ENCODE measurements at regions not wholly inside any gene's neighbourhood (a gene's known extent, or its start where the extent isn't known, plus 50 kb on each side); places are given as distances from the start of the nearest gene placed in this dataset.

DNA sequence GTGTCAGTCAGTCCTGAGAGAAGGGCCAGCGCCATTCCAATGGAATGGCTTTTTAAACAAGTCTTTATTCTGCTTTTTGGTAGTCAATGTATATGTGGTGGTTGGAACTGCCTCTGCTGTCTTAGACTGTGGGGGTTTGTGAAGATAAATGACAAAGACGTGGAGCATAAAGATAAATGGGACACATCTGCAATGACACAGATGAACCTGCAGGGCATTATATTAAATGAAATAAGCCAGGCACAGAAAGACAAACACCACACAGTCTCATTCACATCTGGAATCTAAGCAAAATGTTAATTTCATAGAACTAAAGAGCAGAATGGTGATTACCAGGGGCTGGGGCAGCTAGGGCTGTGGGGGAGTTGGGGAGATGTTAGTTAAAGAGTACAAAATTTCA is 912.8 kb upstream of the MAN1A1 start:
- Mint-ChIP-seq H3K36me3 (no peaks in the 10 kb centered on the region), H3K27me3 (no peaks in the 10 kb centered on the region), H3K4me1 (no peaks in the 10 kb centered on the region), H3K27ac (no peak overlapping the region), H3K9me3 (peaks cover 0 to 5% (median 0%) of the 10 kb centered on the region in 3 donors), H3K4me3 (no peak overlapping the region)
- no peaks in the 10 kb centered on the region for H3K9me3 ChIP-seq
- ATAC-seq (replicated peaks in 1 of 4) (no peak), DNase-seq (no peak)
- H3K4me3 ChIP-seq (ENCODE audit: control insufficient read depth in 1 of 2, extremely low read depth in 1 of 2, low read length in 1 of 2), result no peak overlapping the region
- no peaks in the 10 kb centered on the region for H3K36me3 ChIP-seq (ENCODE audit: control insufficient read depth in 2 of 2, extremely low read depth in 1 of 2, insufficient read depth in 1 of 2, low read length in 1 of 2)
- H3K27me3 ChIP-seq (replicated peaks in 1 of 2; ENCODE audit: control insufficient read depth in 2 of 2, extremely low read depth in 1 of 2, insufficient read depth in 2 of 2, low read length in 1 of 2), result no peaks in the 10 kb centered on the region
- no peaks in the 10 kb centered on the region for H3K4me1 ChIP-seq (ENCODE audit: control insufficient read depth in 1 of 2, extremely low read depth in 1 of 2, insufficient read depth in 2 of 2, low read length in 2 of 2)
- ChIA-PET POLR2A (no interaction called here), CTCF (no interaction called here)
- H3K27ac ChIP-seq (ENCODE audit: low read length), result no peak overlapping the region
- WGBS (ENCODE audit: insufficient coverage), result 100% methylated on average over 1 of the region's 2 CpGs

DNA sequence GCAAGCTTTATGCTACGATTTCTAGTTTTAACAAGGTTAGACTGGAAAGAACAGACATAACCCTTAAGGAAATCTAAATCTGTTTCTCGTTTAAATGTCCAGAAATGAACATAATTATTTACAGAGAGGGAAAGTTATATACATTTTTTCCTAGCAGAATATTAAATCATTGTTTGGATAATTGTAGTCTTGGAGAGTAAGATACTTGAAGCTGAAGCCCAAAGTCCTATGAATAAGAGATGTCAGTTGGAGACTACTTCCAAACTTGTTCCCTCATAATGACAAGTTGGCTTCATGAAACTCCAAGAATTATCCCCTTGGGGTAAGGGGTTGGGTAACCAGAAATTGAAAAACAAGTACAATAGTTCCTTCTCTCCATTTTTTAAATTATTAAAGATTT is 911.1 kb upstream of the MAN1A1 start:
- H3K4me3 ChIP-seq (ENCODE audit: control insufficient read depth in 1 of 2, extremely low read depth in 1 of 2, low read length in 1 of 2), result no peak overlapping the region
- Mint-ChIP-seq H3K36me3 (no peaks in the 10 kb centered on the region), H3K4me1 (no peaks in the 10 kb centered on the region), H3K27me3 (no peaks in the 10 kb centered on the region), H3K9me3 (peaks cover 0 to 5% (median 0%) of the 10 kb centered on the region in 3 donors), H3K4me3 (no peak overlapping the region), H3K27ac (no peak overlapping the region)
- no peaks in the 10 kb centered on the region for H3K27me3 ChIP-seq (replicated peaks in 1 of 2; ENCODE audit: control insufficient read depth in 2 of 2, extremely low read depth in 1 of 2, insufficient read depth in 2 of 2, low read length in 1 of 2)
- H3K9me3 ChIP-seq, result no peaks in the 10 kb centered on the region
- DNase-seq (no peak), ATAC-seq (replicated peaks in 1 of 4) (no peak)
- no CpG with 5 or more reads among the region's 2 CpGs for WGBS (ENCODE audit: insufficient coverage)
- no peak overlapping the region for H3K27ac ChIP-seq (ENCODE audit: low read length)
- H3K4me1 ChIP-seq (ENCODE audit: control insufficient read depth in 1 of 2, extremely low read depth in 1 of 2, insufficient read depth in 2 of 2, low read length in 2 of 2), result no peaks in the 10 kb centered on the region
- no peaks in the 10 kb centered on the region for H3K36me3 ChIP-seq (ENCODE audit: control insufficient read depth in 2 of 2, extremely low read depth in 1 of 2, insufficient read depth in 1 of 2, low read length in 1 of 2)
- CTCF ChIA-PET, result no interaction called here
- POLR2A ChIA-PET, result no interaction called here

DNA sequence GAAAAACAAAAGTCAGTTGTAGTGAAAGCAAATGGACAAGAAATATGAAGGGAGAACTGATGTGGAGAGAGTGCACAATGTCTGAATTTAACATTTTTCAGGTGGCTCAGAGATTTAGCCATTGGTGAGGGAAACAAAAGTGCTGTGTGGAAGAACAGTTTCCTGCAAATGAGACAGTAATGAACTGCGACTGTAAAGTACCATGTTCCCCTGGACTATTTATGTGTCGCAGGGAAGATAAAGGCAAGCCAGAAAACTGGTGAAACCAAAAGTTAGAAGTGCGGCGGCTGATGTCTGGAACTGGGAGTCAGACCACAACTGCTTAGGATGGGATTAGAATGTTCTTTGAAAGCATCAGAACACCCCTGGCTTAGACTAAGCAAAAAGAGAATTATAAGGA is 905.1 kb upstream of the MAN1A1 start:
- Histone ChIP-seq H3K27ac (ENCODE audit: low read length) (no peak overlapping the region), H3K4me1 (ENCODE audit: control insufficient read depth in 1 of 2, extremely low read depth in 1 of 2, insufficient read depth in 2 of 2, low read length in 2 of 2) (no peaks in the 10 kb centered on the region), H3K36me3 (ENCODE audit: control insufficient read depth in 2 of 2, extremely low read depth in 1 of 2, insufficient read depth in 1 of 2, low read length in 1 of 2) (no peaks in the 10 kb centered on the region), H3K27me3 (replicated peaks in 1 of 2; ENCODE audit: control insufficient read depth in 2 of 2, extremely low read depth in 1 of 2, insufficient read depth in 2 of 2, low read length in 1 of 2) (no peaks in the 10 kb centered on the region), H3K9me3 (no peaks in the 10 kb centered on the region), H3K4me3 (ENCODE audit: control insufficient read depth in 1 of 2, extremely low read depth in 1 of 2, low read length in 1 of 2) (no peak overlapping the region)
- CTCF ChIA-PET, result no interaction called here
- ATAC-seq (replicated peaks in 1 of 4), result no peak
- no peak overlapping the region for H3K4me3 Mint-ChIP-seq
- no peak for DNase-seq
- H3K27ac Mint-ChIP-seq, result no peak overlapping the region
- POLR2A ChIA-PET, result no interaction called here
- H3K9me3 Mint-ChIP-seq, result peaks cover 0 to 8% (median 2%) of the 10 kb centered on the region in 3 donors
- no peaks in the 10 kb centered on the region for H3K36me3 Mint-ChIP-seq
- no peaks in the 10 kb centered on the region for H3K4me1 Mint-ChIP-seq
- H3K27me3 Mint-ChIP-seq, result no peaks in the 10 kb centered on the region
- 93% methylated on average over 4 of the region's 4 CpGs for whole genome bisulfite sequencing (ENCODE audit: insufficient coverage)

DNA sequence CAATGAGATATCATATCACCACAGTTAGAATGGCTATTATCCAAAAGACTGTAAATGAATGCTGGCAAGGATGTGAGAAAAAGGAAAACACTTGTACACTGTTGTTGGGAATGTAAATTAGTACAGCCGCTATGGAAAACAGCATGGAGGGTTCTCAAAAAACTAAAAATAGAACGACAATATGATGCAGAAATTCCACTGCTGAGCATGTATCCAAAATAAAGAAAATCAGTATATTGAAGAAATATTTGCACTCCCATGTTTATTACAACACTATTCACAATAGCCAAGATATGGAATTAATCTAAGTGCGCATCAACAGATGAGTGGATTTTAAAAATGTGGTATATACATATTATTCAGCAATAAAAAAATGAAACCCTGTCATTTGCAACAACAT is 898.9 kb upstream of the MAN1A1 start:
- H3K9me3 Mint-ChIP-seq, result peaks cover 0 to 13% (median 6%) of the 10 kb centered on the region in 3 donors
- H3K4me3 Mint-ChIP-seq, result no peak overlapping the region
- no peak for ATAC-seq (replicated peaks in 1 of 4)
- no peaks in the 10 kb centered on the region for H3K36me3 Mint-ChIP-seq
- no peaks in the 10 kb centered on the region for H3K4me1 Mint-ChIP-seq
- Histone ChIP-seq H3K4me1 (ENCODE audit: control insufficient read depth in 1 of 2, extremely low read depth in 1 of 2, insufficient read depth in 2 of 2, low read length in 2 of 2) (no peaks in the 10 kb centered on the region), H3K9me3 (no peaks in the 10 kb centered on the region), H3K27ac (ENCODE audit: low read length) (no peak overlapping the region), H3K36me3 (ENCODE audit: control insufficient read depth in 2 of 2, extremely low read depth in 1 of 2, insufficient read depth in 1 of 2, low read length in 1 of 2) (no peaks in the 10 kb centered on the region), H3K4me3 (ENCODE audit: control insufficient read depth in 1 of 2, extremely low read depth in 1 of 2, low read length in 1 of 2) (no peak overlapping the region), H3K27me3 (replicated peaks in 1 of 2; ENCODE audit: control insufficient read depth in 2 of 2, extremely low read depth in 1 of 2, insufficient read depth in 2 of 2, low read length in 1 of 2) (no peaks in the 10 kb centered on the region)
- H3K27ac Mint-ChIP-seq, result no peak overlapping the region
- WGBS (ENCODE audit: insufficient coverage), result no CpG with 5 or more reads among the region's 3 CpGs
- POLR2A ChIA-PET, result no interaction called here
- no peak for DNase-seq
- CTCF ChIA-PET, result interaction anchor here in 1 of 2 donors (0.6 kb wide), 1 partner anchor 1063 kb away, joined by 3 read pairs; no protein-coding TSS in a partner anchor
- no peaks in the 10 kb centered on the region for H3K27me3 Mint-ChIP-seq

DNA sequence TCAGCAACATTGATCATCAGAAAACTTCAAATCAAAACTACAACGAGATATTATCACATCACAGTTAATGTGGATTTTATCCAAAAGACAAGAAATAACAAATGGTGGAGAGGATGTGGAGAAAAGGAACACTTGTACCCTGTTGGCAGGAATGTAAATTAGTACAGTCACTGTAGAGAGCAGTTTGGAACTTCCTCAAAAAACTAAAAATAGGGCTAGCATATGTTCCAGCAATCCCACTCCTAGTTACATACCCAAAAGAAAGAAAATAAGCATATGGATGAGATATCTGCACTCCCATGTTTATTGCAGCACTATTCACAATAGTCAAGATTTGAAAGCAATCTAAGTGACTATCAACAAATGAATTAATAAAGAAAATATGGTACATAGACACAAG is 887.7 kb upstream of the MAN1A1 start:
- WGBS (ENCODE audit: insufficient coverage), result no CpG with 5 or more reads among the region's 1 CpG
- Mint-ChIP-seq H3K36me3 (no peaks in the 10 kb centered on the region), H3K9me3 (peaks cover 8 to 18% (median 16%) of the 10 kb centered on the region in 3 donors), H3K4me3 (no peak overlapping the region), H3K27me3 (no peaks in the 10 kb centered on the region), H3K27ac (no peak overlapping the region), H3K4me1 (no peaks in the 10 kb centered on the region)
- H3K9me3 ChIP-seq, result peaks cover 2% of the 10 kb centered on the region
- H3K4me3 ChIP-seq (ENCODE audit: control insufficient read depth in 1 of 2, extremely low read depth in 1 of 2, low read length in 1 of 2), result no peak overlapping the region
- DNase-seq (no peak), ATAC-seq (replicated peaks in 1 of 4) (no peak)
- CTCF ChIA-PET, result no interaction called here
- POLR2A ChIA-PET, result no interaction called here
- no peaks in the 10 kb centered on the region for H3K4me1 ChIP-seq (ENCODE audit: control insufficient read depth in 1 of 2, extremely low read depth in 1 of 2, insufficient read depth in 2 of 2, low read length in 2 of 2)
- no peaks in the 10 kb centered on the region for H3K36me3 ChIP-seq (ENCODE audit: control insufficient read depth in 2 of 2, extremely low read depth in 1 of 2, insufficient read depth in 1 of 2, low read length in 1 of 2)
- H3K27ac ChIP-seq (ENCODE audit: low read length), result no peak overlapping the region
- H3K27me3 ChIP-seq (replicated peaks in 1 of 2; ENCODE audit: control insufficient read depth in 2 of 2, extremely low read depth in 1 of 2, insufficient read depth in 2 of 2, low read length in 1 of 2), result no peaks in the 10 kb centered on the region

DNA sequence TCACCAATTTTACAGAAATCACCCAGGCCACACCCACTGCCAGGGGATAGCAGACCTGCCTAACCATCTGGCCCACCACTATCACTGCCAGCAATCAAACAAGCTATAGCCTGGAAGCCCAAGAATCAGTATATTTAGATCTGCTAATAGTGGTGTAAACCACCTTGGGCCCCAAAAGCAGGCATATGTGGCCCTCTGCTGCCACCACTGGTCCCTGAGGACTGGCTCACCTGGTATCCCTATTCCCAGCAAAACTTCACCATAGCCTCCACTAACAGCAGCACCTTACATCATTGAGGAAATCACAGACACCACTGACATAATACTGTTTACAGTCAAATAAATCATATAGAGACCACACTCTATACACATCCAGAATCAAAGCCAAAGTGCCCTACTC is 880.4 kb upstream of the MAN1A1 start:
- DNase-seq (no peak), ATAC-seq (replicated peaks in 1 of 4) (no peak)
- Mint-ChIP-seq H3K27me3 (no peaks in the 10 kb centered on the region), H3K27ac (no peak overlapping the region), H3K9me3 (peaks cover 5 to 11% (median 9%) of the 10 kb centered on the region in 3 donors), H3K4me1 (no peaks in the 10 kb centered on the region), H3K4me3 (no peak overlapping the region), H3K36me3 (no peaks in the 10 kb centered on the region)
- peaks cover 0 to 3% of the 10 kb centered on the region in 2 experiments for H3K27me3 ChIP-seq (replicated peaks in 1 of 2; ENCODE audit: control insufficient read depth in 2 of 2, extremely low read depth in 1 of 2, insufficient read depth in 2 of 2, low read length in 1 of 2)
- no peak overlapping the region for H3K4me3 ChIP-seq (ENCODE audit: control insufficient read depth in 1 of 2, extremely low read depth in 1 of 2, low read length in 1 of 2)
- no peaks in the 10 kb centered on the region for H3K36me3 ChIP-seq (ENCODE audit: control insufficient read depth in 2 of 2, extremely low read depth in 1 of 2, insufficient read depth in 1 of 2, low read length in 1 of 2)
- H3K4me1 ChIP-seq (ENCODE audit: control insufficient read depth in 1 of 2, extremely low read depth in 1 of 2, insufficient read depth in 2 of 2, low read length in 2 of 2), result no peaks in the 10 kb centered on the region
- H3K9me3 ChIP-seq, result peaks cover 2% of the 10 kb centered on the region
- no peak overlapping the region for H3K27ac ChIP-seq (ENCODE audit: low read length)
- CTCF ChIA-PET, result no interaction called here
- POLR2A ChIA-PET, result no interaction called here

DNA sequence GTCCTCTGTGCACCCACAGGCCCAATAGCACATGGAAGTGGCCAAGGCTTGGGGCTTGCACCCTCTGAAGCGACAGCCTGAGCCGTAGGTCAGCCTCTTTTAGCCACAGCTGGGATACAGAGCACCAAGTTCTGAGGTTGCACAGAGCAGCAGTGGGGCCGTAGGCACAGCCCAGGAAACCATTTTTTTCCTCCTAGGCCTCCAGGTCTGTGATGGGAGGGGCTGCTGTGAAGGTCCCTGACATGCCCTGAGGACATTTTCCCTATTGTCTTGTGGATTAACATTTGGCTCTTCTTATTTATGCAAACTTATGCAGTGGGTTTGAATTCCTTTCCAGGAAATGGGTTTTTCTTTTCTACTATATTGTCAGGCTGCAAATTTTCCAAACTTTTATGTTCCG is 878.7 kb upstream of the MAN1A1 start:
- ATAC-seq (replicated peaks in 1 of 4), result no peak
- no peaks in the 10 kb centered on the region for H3K4me1 ChIP-seq (ENCODE audit: control insufficient read depth in 1 of 2, extremely low read depth in 1 of 2, insufficient read depth in 2 of 2, low read length in 2 of 2)
- peaks cover 0 to 3% of the 10 kb centered on the region in 2 experiments for H3K27me3 ChIP-seq (replicated peaks in 1 of 2; ENCODE audit: control insufficient read depth in 2 of 2, extremely low read depth in 1 of 2, insufficient read depth in 2 of 2, low read length in 1 of 2)
- ChIA-PET CTCF (no interaction called here), POLR2A (no interaction called here)
- no peaks in the 10 kb centered on the region for H3K9me3 ChIP-seq
- H3K27me3 Mint-ChIP-seq, result no peaks in the 10 kb centered on the region
- no peak for DNase-seq
- WGBS (ENCODE audit: insufficient coverage), result 86% methylated on average over 3 of the region's 4 CpGs
- no peak overlapping the region for H3K27ac ChIP-seq (ENCODE audit: low read length)
- H3K36me3 Mint-ChIP-seq, result no peaks in the 10 kb centered on the region
- no peaks in the 10 kb centered on the region for H3K36me3 ChIP-seq (ENCODE audit: control insufficient read depth in 2 of 2, extremely low read depth in 1 of 2, insufficient read depth in 1 of 2, low read length in 1 of 2)
- peaks cover 0 to 6% (median 5%) of the 10 kb centered on the region in 3 donors for H3K9me3 Mint-ChIP-seq
- H3K4me1 Mint-ChIP-seq, result no peaks in the 10 kb centered on the region
- H3K4me3 Mint-ChIP-seq, result no peak overlapping the region
- H3K4me3 ChIP-seq (ENCODE audit: control insufficient read depth in 1 of 2, extremely low read depth in 1 of 2, low read length in 1 of 2), result no peak overlapping the region
- H3K27ac Mint-ChIP-seq, result no peak overlapping the region
